ENCODE measurements at regions not wholly inside any gene's neighbourhood (a gene's known extent, or its start where the extent isn't known, plus 50 kb on each side); places are given as distances from the start of the nearest gene placed in this dataset.

DNA sequence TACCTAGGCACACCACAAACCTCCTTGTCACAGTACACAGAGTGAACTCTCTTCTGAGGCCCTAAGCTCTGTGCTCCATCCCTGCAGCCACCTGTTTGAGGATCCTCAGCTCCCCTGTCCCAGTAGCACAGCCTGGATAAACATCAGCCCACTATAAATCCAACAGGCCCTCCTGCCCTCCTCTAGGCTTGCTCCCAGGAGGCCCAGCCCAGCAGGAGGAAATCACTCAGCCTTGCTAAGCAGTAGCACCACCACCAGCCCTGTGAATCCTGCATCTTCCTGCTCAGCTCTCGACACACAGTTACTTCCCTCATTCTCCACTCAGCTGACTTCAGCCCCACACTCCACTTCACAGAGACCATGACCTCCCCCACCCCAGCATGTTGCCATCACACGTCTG is 273.9 kb downstream of the BCOR start:
- Histone ChIP-seq H3K9ac (no peak overlapping the region), H3K9me2 (no peaks in the 10 kb centered on the region), H3K4me3 (ENCODE audit: low read depth in 2 of 2, low read length in 1 of 2) (no peak overlapping the region), H3K4me2 (no peak overlapping the region), H3K27me3 (ENCODE audit: insufficient read depth) (no peaks in the 10 kb centered on the region; the same call in 1 of the 2 replicates), H2AFZ (ENCODE audit: low read depth) (no peak overlapping the region), H4K20me1 (ENCODE audit: insufficient read depth) (no peaks in the 10 kb centered on the region), H3K27ac (ENCODE audit: low read depth in 2 of 2, low read length in 1 of 2) (no peak overlapping the region), H3K9me3 (no peaks in the 10 kb centered on the region), H3K36me3 (replicated peaks in 1 of 2; ENCODE audit: control insufficient read depth in 1 of 2, insufficient read depth in 2 of 2, low read length in 1 of 2) (no peaks in the 10 kb centered on the region), H3F3A (replicated peaks; ENCODE audit: insufficient read depth) (no peaks in the 10 kb centered on the region), H3K79me2 (ENCODE audit: insufficient read depth) (no peaks in the 10 kb centered on the region), H3K4me1 (ENCODE audit: control insufficient read depth in 1 of 2, insufficient read depth in 2 of 2, low read depth in 1 of 2, low read length in 1 of 2) (peaks cover 0 to 13% of the 10 kb centered on the region in 2 experiments; a peak in 1 of 4 replicates)
- POLR2A ChIA-PET, result interaction anchor here (1.0 kb wide), 1 partner anchor 93 kb away, joined by 4 read pairs; no protein-coding TSS in a partner anchor
- no peak for TF ChIP-seq MEF2A (IDR thresholded peaks at IDR 0.05; ENCODE audit: borderline replicate concordance, low read depth)
- CTCF ChIA-PET, result interaction anchor here (0.7 kb wide), 1 partner anchor 12 kb away, joined by 3 read pairs; no protein-coding TSS in a partner anchor
- 41% methylated on average over 2 of the region's 2 CpGs for WGBS (ENCODE audit: low lambda C conversion rate)
- DNase-seq, result no peak

DNA sequence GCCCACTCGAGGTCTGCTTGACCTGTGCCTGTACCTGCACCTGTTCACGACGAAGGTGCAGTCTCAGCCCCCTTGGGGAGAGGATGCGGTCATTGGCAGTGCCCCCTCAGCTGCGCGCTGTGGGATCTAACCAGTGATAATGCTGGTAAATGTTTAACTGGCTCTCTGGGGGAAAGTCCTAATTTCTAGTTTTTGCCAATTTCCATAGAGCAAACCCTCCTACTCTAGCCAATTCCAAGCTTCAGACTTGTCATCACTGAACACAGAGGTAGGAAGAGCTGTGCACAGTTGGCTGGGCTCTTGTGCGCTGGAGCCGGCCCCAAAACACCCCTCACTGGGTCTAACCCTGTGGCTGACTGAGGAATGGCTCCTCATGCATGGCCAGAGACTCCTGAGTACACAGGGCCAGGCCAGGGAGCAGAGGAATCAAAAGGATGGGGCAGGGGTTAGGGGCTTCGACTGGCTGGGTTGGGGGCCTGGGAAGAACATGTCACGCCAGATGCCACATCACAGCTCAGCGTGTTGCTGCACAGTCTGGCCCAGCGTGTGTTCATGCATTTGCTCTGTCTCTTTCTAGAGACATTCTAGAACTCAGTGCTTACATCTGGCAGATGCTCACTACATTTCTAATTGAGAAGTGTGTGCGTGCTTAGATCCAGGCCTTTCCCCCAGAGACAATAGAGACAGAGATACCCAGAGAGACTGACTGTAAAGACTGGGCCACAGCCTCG is 270.8 kb downstream of the BCOR start:
- Histone ChIP-seq H3K27ac (ENCODE audit: low read depth in 2 of 2, low read length in 1 of 2) (no peak overlapping the region), H3F3A (replicated peaks; ENCODE audit: insufficient read depth) (no peaks in the 10 kb centered on the region), H3K4me3 (ENCODE audit: low read depth in 2 of 2, low read length in 1 of 2) (no peak overlapping the region), H4K20me1 (ENCODE audit: insufficient read depth) (no peaks in the 10 kb centered on the region), H3K4me2 (no peak overlapping the region), H3K9ac (no peak overlapping the region), H2AFZ (ENCODE audit: low read depth) (no peak overlapping the region), H3K9me2 (no peaks in the 10 kb centered on the region), H3K9me3 (no peaks in the 10 kb centered on the region), H3K27me3 (ENCODE audit: insufficient read depth) (no peaks in the 10 kb centered on the region; the same call in none of the 2 replicates), H3K4me1 (ENCODE audit: control insufficient read depth in 1 of 2, insufficient read depth in 2 of 2, low read depth in 1 of 2, low read length in 1 of 2) (no peaks in the 10 kb centered on the region; a peak in 1 of 4 replicates), H3K36me3 (replicated peaks in 1 of 2; ENCODE audit: control insufficient read depth in 1 of 2, insufficient read depth in 2 of 2, low read length in 1 of 2) (no peaks in the 10 kb centered on the region), H3K79me2 (ENCODE audit: insufficient read depth) (no peaks in the 10 kb centered on the region)
- TF ChIP-seq EP300 (IDR thresholded peaks at IDR 0.05; ENCODE audit: borderline replicate concordance in 1 of 2, low read depth in 1 of 2, low read length in 1 of 2), result no peak
- 54% methylated on average over 14 of the region's 14 CpGs for WGBS (ENCODE audit: low lambda C conversion rate)
- no peak for DNase-seq
- ChIA-PET CTCF (interaction anchor here (0.9 to 1.1 kb wide), 2 partner anchors 13 to 24 kb away, joined by 3 read pairs; no protein-coding TSS in a partner anchor), POLR2A (no interaction called here)

DNA sequence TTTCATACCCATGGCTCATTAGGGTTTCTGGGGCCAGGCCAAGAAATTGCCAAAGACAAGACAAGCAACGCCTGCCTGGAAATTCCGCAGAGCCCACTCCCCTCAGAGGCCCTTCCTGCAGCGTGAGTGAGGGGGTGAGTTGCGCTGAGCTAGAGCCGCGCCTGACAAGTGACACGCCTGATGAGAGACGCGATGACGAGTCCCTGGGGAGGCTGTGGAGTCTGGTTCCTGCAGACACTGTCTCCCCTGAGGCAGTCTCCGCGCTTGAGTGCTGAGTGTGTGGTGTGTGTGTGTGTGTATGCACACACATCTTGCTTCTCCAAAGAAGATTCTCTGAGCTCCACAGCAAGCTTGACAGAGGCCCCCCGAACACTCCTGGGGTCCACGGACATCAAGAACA is 269.8 kb downstream of the BCOR start:
- Histone ChIP-seq H3K4me1 (ENCODE audit: control insufficient read depth in 1 of 2, insufficient read depth in 2 of 2, low read depth in 1 of 2, low read length in 1 of 2) (no peaks in the 10 kb centered on the region; a peak in 1 of 4 replicates), H3K36me3 (replicated peaks in 1 of 2; ENCODE audit: control insufficient read depth in 1 of 2, insufficient read depth in 2 of 2, low read length in 1 of 2) (no peaks in the 10 kb centered on the region), H3K27me3 (ENCODE audit: insufficient read depth) (no peaks in the 10 kb centered on the region; the same call in none of the 2 replicates), H2AFZ (ENCODE audit: low read depth) (no peak overlapping the region), H3K9ac (no peak overlapping the region), H3K4me3 (ENCODE audit: low read depth in 2 of 2, low read length in 1 of 2) (no peak overlapping the region), H3K9me3 (no peaks in the 10 kb centered on the region), H3K4me2 (no peak overlapping the region), H4K20me1 (ENCODE audit: insufficient read depth) (no peaks in the 10 kb centered on the region), H3K27ac (ENCODE audit: low read depth in 2 of 2, low read length in 1 of 2) (no peak overlapping the region), H3K79me2 (ENCODE audit: insufficient read depth) (no peaks in the 10 kb centered on the region), H3K9me2 (no peaks in the 10 kb centered on the region), H3F3A (replicated peaks; ENCODE audit: insufficient read depth) (no peaks in the 10 kb centered on the region)
- ChIA-PET POLR2A (no interaction called here), CTCF (no interaction called here)
- TF ChIP-seq, protein P1, sequence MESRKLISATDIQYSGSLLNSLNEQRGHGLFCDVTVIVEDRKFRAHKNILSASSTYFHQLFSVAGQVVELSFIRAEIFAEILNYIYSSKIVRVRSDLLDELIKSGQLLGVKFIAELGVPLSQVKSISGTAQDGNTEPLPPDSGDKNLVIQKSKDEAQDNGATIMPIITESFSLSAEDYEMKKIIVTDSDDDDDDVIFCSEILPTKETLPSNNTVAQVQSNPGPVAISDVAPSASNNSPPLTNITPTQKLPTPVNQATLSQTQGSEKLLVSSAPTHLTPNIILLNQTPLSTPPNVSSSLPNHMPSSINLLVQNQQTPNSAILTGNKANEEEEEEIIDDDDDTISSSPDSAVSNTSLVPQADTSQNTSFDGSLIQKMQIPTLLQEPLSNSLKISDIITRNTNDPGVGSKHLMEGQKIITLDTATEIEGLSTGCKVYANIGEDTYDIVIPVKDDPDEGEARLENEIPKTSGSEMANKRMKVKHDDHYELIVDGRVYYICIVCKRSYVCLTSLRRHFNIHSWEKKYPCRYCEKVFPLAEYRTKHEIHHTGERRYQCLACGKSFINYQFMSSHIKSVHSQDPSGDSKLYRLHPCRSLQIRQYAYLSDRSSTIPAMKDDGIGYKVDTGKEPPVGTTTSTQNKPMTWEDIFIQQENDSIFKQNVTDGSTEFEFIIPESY (IDR thresholded peaks at IDR 0.05; ENCODE audit: borderline replicate concordance, low read depth), result no peak
- TF ChIP-seq TAF1 (IDR thresholded peaks at IDR 0.05; ENCODE audit: borderline replicate concordance, low read depth, low read length) (no peak), MXI1 (IDR thresholded peaks at IDR 0.05; ENCODE audit: low read depth, low read length) (no peak), RXRA (IDR thresholded peaks at IDR 0.05; ENCODE audit: borderline replicate concordance, low read depth) (no peak), FOSL2 (IDR thresholded peaks at IDR 0.05; ENCODE audit: borderline replicate concordance, low read depth) (no peak), RFX5 (IDR thresholded peaks at IDR 0.05; ENCODE audit: low read length) (no peak), SMC3 (IDR thresholded peaks at IDR 0.05; ENCODE audit: low read depth, low read length) (no peak), EZH2phosphoT487 (IDR thresholded peaks at IDR 0.05; ENCODE audit: borderline replicate concordance, low read depth) (no peak), EP300 (IDR thresholded peaks at IDR 0.05; ENCODE audit: borderline replicate concordance in 1 of 2, low read depth in 1 of 2, low read length in 1 of 2) (no peak), ELF1 (IDR thresholded peaks at IDR 0.05) (no peak), SIN3A (IDR thresholded peaks at IDR 0.05; ENCODE audit: borderline replicate concordance, low read depth, low read length) (no peak), NFIC (IDR thresholded peaks at IDR 0.05; ENCODE audit: borderline replicate concordance) (no peak), YY1 (IDR thresholded peaks at IDR 0.05; ENCODE audit: low read depth) (no peak), GABPA (IDR thresholded peaks at IDR 0.05; ENCODE audit: low read depth) (no peak), GATA2 (CRISPR knock-in tag; IDR thresholded peaks at IDR 0.05) (no peak), JUND (IDR thresholded peaks at IDR 0.05) (no peak)
- TF ChIP-seq, protein P2, sequence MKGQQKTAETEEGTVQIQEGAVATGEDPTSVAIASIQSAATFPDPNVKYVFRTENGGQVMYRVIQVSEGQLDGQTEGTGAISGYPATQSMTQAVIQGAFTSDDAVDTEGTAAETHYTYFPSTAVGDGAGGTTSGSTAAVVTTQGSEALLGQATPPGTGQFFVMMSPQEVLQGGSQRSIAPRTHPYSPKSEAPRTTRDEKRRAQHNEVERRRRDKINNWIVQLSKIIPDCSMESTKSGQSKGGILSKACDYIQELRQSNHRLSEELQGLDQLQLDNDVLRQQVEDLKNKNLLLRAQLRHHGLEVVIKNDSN (IDR thresholded peaks at IDR 0.05; ENCODE audit: borderline replicate concordance, low read depth), result no peak
- TF ChIP-seq, protein P3, sequence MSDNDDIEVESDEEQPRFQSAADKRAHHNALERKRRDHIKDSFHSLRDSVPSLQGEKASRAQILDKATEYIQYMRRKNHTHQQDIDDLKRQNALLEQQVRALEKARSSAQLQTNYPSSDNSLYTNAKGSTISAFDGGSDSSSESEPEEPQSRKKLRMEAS (IDR thresholded peaks at IDR 0.05; ENCODE audit: low read depth), result no peak
- whole genome bisulfite sequencing (ENCODE audit: low lambda C conversion rate), result 69% methylated on average over 3 of the region's 14 CpGs
- DNase-seq, result no peak
